ENCODE measurements at regions not wholly inside any gene's neighbourhood (a gene's known extent, or its start where the extent isn't known, plus 50 kb on each side); places are given as distances from the start of the nearest gene placed in this dataset.

GRCh38 chr20:58135441-58136148 is 92.9 kb downstream of the ANKRD60 start:
- no peak for DNase-seq
- POLR2A ChIA-PET, result no interaction called here
- Mint-ChIP-seq H3K4me3 (no peak overlapping the region), H3K27ac (no peak overlapping the region), H3K36me3 (no peaks in the 10 kb centered on the region), H3K4me1 (peaks cover 4 to 17% (median 11%) of the 10 kb centered on the region in 4 donors), H3K9me3 (no peaks in the 10 kb centered on the region), H3K27me3 (peaks cover 22 to 92% (median 64%) of the 10 kb centered on the region in 5 donors)
- peak in 1 of 2 donors; percentile 43 for ATAC-seq

GRCh38 chr20:58133020-58133808 is 95.2 kb downstream of the ANKRD60 start:
- Mint-ChIP-seq H3K4me3 (no peak overlapping the region), H3K36me3 (no peaks in the 10 kb centered on the region), H3K4me1 (peaks cover 4 to 17% (median 11%) of the 10 kb centered on the region in 4 donors), H3K27ac (no peak overlapping the region), H3K9me3 (peaks cover 0 to 1% (median 0%) of the 10 kb centered on the region in 9 donors), H3K27me3 (peaks cover 28 to 93% (median 69%) of the 10 kb centered on the region in 5 donors)
- POLR2A ChIA-PET, result no interaction called here
- ATAC-seq, result no peak
- no peak for DNase-seq

- Mint-ChIP-seq H3K4me3 (peak overlapping the region in 1 of 10 donors; percentile 7), H3K27me3 (peaks cover 33 to 89% (median 68%) of the 10 kb centered on the region in 5 donors), H3K36me3 (peaks cover 0 to 4% (median 0%) of the 10 kb centered on the region in 3 donors), H3K4me1 (peaks cover 4 to 20% (median 16%) of the 10 kb centered on the region in 4 donors), H3K27ac (peak overlapping the region in 1 of 10 donors; percentile 29), H3K9me3 (peaks cover 0 to 8% (median 1%) of the 10 kb centered on the region in 9 donors)
- POLR2A ChIA-PET, result no interaction called here
- ATAC-seq, result no peak
- no peak for DNase-seq
Observed at GRCh38 chr20:58131551-58132142, 96.8 kb downstream of the ANKRD60 start.

- POLR2A ChIA-PET, result interaction anchor here (0.7 kb wide), 1 partner anchor 51 kb away, joined by 3 read pairs; no protein-coding TSS in a partner anchor
- Mint-ChIP-seq H3K4me1 (peaks cover 4 to 20% (median 16%) of the 10 kb centered on the region in 4 donors), H3K4me3 (peak overlapping the region in 1 of 10 donors; percentile 7)
Observed at GRCh38 chr20:58131151-58131550, 97.3 kb downstream of the ANKRD60 start.

GRCh38 chr20:58130581-58130980 is 97.9 kb downstream of the ANKRD60 start:
- POLR2A ChIA-PET, result interaction anchor here (0.7 kb wide), 1 partner anchor 52 kb away, joined by 3 read pairs; no protein-coding TSS in a partner anchor
- H3K27me3 Mint-ChIP-seq, result peaks cover 35 to 91% (median 62%) of the 10 kb centered on the region in 5 donors
- peaks cover 0 to 12% (median 0%) of the 10 kb centered on the region in 3 donors for H3K36me3 Mint-ChIP-seq
- H3K4me1 Mint-ChIP-seq, result peaks cover 4 to 18% (median 15%) of the 10 kb centered on the region in 4 donors
- peaks cover 0 to 16% (median 5%) of the 10 kb centered on the region in 9 donors for H3K9me3 Mint-ChIP-seq
- ATAC-seq (no peak), DNase-seq (no peak)
- no peak overlapping the region for H3K27ac Mint-ChIP-seq
- H3K4me3 Mint-ChIP-seq, result no peak overlapping the region

More at GRCh38 chr20:58131151-58131550, 97.3 kb downstream of the ANKRD60 start:
- ATAC-seq, result no peak
- Mint-ChIP-seq H3K36me3 (peaks cover 0 to 9% (median 0%) of the 10 kb centered on the region in 3 donors), H3K27me3 (peaks cover 37 to 93% (median 67%) of the 10 kb centered on the region in 5 donors), H3K9me3 (peaks cover 0 to 11% (median 3%) of the 10 kb centered on the region in 9 donors), H3K27ac (no peak overlapping the region)
- no peak for DNase-seq

GRCh38 chr20:58130156-58130555 is 98.3 kb downstream of the ANKRD60 start:
- no peak for DNase-seq

GRCh38 chr20:58129721-58130151 is 98.7 kb downstream of the ANKRD60 start:
- ATAC-seq, result no peak
- peaks cover 4 to 18% (median 11%) of the 10 kb centered on the region in 4 donors for H3K4me1 Mint-ChIP-seq
- no peak for DNase-seq
- no peak overlapping the region for H3K4me3 Mint-ChIP-seq
- no peak overlapping the region for H3K27ac Mint-ChIP-seq
- peaks cover 34 to 83% (median 62%) of the 10 kb centered on the region in 5 donors for H3K27me3 Mint-ChIP-seq
- H3K36me3 Mint-ChIP-seq, result peaks cover 0 to 20% (median 0%) of the 10 kb centered on the region in 3 donors
- H3K9me3 Mint-ChIP-seq, result peaks cover 3 to 24% (median 10%) of the 10 kb centered on the region in 9 donors
- POLR2A ChIA-PET, result no interaction called here

More at GRCh38 chr20:58130156-58130555, 98.3 kb downstream of the ANKRD60 start:
- Mint-ChIP-seq H3K9me3 (peaks cover 0 to 20% (median 7%) of the 10 kb centered on the region in 9 donors), H3K36me3 (peaks cover 0 to 16% (median 0%) of the 10 kb centered on the region in 3 donors), H3K4me3 (no peak overlapping the region), H3K4me1 (peaks cover 4 to 18% (median 14%) of the 10 kb centered on the region in 4 donors), H3K27me3 (peaks cover 35 to 87% (median 62%) of the 10 kb centered on the region in 5 donors), H3K27ac (no peak overlapping the region)
- ATAC-seq, result no peak
- POLR2A ChIA-PET, result no interaction called here

GRCh38 chr20:58128635-58129625 is 99.5 kb downstream of the ANKRD60 start:
- DNase-seq (no peak), ATAC-seq (no peak)
- Mint-ChIP-seq H3K27me3 (peaks cover 36 to 75% (median 59%) of the 10 kb centered on the region in 5 donors), H3K27ac (no peak overlapping the region), H3K9me3 (peaks cover 10 to 32% (median 15%) of the 10 kb centered on the region in 9 donors), H3K36me3 (peaks cover 0 to 28% (median 0%) of the 10 kb centered on the region in 3 donors), H3K4me1 (peaks cover 4 to 18% (median 11%) of the 10 kb centered on the region in 4 donors), H3K4me3 (no peak overlapping the region)
- POLR2A ChIA-PET, result no interaction called here

- peaks cover 0 to 31% (median 0%) of the 10 kb centered on the region in 3 donors for H3K36me3 Mint-ChIP-seq
- peaks cover 33 to 63% (median 51%) of the 10 kb centered on the region in 5 donors for H3K27me3 Mint-ChIP-seq
- H3K27ac Mint-ChIP-seq, result peak overlapping the region in 2 of 10 donors; percentile 25 to 57
- peaks cover 14 to 39% (median 20%) of the 10 kb centered on the region in 9 donors for H3K9me3 Mint-ChIP-seq
- no peak for ATAC-seq
- H3K4me3 Mint-ChIP-seq, result no peak overlapping the region
- H3K4me1 Mint-ChIP-seq, result peaks cover 4 to 18% (median 11%) of the 10 kb centered on the region in 4 donors
- POLR2A ChIA-PET, result no interaction called here
- DNase-seq, result no peak
Observed at GRCh38 chr20:58127701-58128111, 100.7 kb downstream of the ANKRD60 start.

GRCh38 chr20:58125726-58126125 is 102.7 kb downstream of the ANKRD60 start:
- ATAC-seq (no peak), DNase-seq (no peak)
- peaks cover 14 to 39% (median 24%) of the 10 kb centered on the region in 9 donors for H3K9me3 Mint-ChIP-seq
- peaks cover 26 to 43% (median 38%) of the 10 kb centered on the region in 5 donors for H3K27me3 Mint-ChIP-seq
- POLR2A ChIA-PET, result no interaction called here
- H3K4me3 Mint-ChIP-seq, result no peak overlapping the region
- H3K27ac Mint-ChIP-seq, result no peak overlapping the region
- peaks cover 0 to 7% (median 4%) of the 10 kb centered on the region in 4 donors for H3K4me1 Mint-ChIP-seq
- peaks cover 0 to 31% (median 0%) of the 10 kb centered on the region in 3 donors for H3K36me3 Mint-ChIP-seq

- no peak overlapping the region for H3K4me3 Mint-ChIP-seq
- no peak for ATAC-seq
- no peak overlapping the region for H3K27ac Mint-ChIP-seq
- H3K36me3 Mint-ChIP-seq, result peaks cover 0 to 30% (median 11%) of the 10 kb centered on the region in 3 donors
- POLR2A ChIA-PET, result no interaction called here
- H3K4me1 Mint-ChIP-seq, result no peaks in the 10 kb centered on the region
- H3K27me3 Mint-ChIP-seq, result peaks cover 13 to 65% (median 38%) of the 10 kb centered on the region in 5 donors
- DNase-seq, result no peak
- H3K9me3 Mint-ChIP-seq, result peaks cover 0 to 27% (median 15%) of the 10 kb centered on the region in 9 donors
Observed at GRCh38 chr20:58117944-58118343, 110.5 kb downstream of the ANKRD60 start.
